Common myeloid progenitor, CD34-positive (primary cell): ENCODE measurements at regions not wholly inside any gene's neighbourhood (a gene's known extent, or its start where the extent isn't known, plus 50 kb on each side); places are given as distances from the start of the nearest gene placed in this dataset.

Experiments
- CTCF ChIA-PET: fragments of 350-600 bp; sonication (Branson Sonifier 250); formaldehyde crosslinking; loops from one replicate; lab custom pipeline; 2021; ENCODE audit warnings: antibody characterized with exemption; lab: Charles Lee
- POLR2A ChIA-PET: fragments of 350-600 bp; sonication (Branson Sonifier 250); formaldehyde crosslinking; loops from one replicate; lab custom pipeline; 2021; ENCODE audit warnings: antibody characterized with exemption; lab: Charles Lee
- DNase-seq, 3 donors: peaks; one replicate each; pipeline versions ENCODE4 v3.0.0 to v3.0.0-alpha.2; 2013
- H3K27ac ChIP-seq, 2 experiments: 1 replicate in 1 of 2; 2 replicates in 1 of 2; pipeline ENCODE4 v1.7.0; 2013; ENCODE audit warnings: inconsistent platforms in 2 of 2, low read length in 2 of 2, mild to moderate bottlenecking in 2 of 2, low read depth in 1 of 2, moderate library complexity in 1 of 2; ENCODE audit not compliant: severe bottlenecking in 2 of 2, insufficient read depth in 1 of 2, poor library complexity in 1 of 2
- H3K27me3 ChIP-seq, 5 experiments: replicated peaks in 2 of 5; 1 replicate in 3 of 5; 2 replicates in 2 of 5; pipeline versions ENCODE4 v1.6.1 to v1.7.0; 2013; ENCODE audit warnings: low read length in 4 of 5, mild to moderate bottlenecking in 2 of 5, moderate library complexity in 2 of 5, inconsistent platforms in 1 of 5; ENCODE audit not compliant: insufficient read depth in 5 of 5, control insufficient read depth in 4 of 5
- H3K36me3 ChIP-seq, 4 experiments: 1 replicate in 2 of 4; 2 replicates in 2 of 4; pipeline versions ENCODE4 v1.6.1 to v1.7.0; 2013; ENCODE audit warnings: low read length in 3 of 4, control low read depth in 1 of 4, mild to moderate bottlenecking in 1 of 4; ENCODE audit not compliant: control insufficient read depth in 4 of 4, insufficient read depth in 4 of 4
- H3K4me1 ChIP-seq, 4 experiments: 1 replicate in 3 of 4; 2 replicates in 1 of 4; pipeline versions ENCODE4 v1.6.1 to v1.7.1; 2013; ENCODE audit warnings: low read length in 3 of 4, mild to moderate bottlenecking in 3 of 4, control low read depth in 1 of 4, inconsistent platforms in 1 of 4, moderate library complexity in 1 of 4; ENCODE audit not compliant: control insufficient read depth in 4 of 4, insufficient read depth in 4 of 4; ENCODE audit errors: control extremely low read depth in 1 of 4
- H3K4me3 ChIP-seq, 7 experiments: 1 replicate in 4 of 7; 2 replicates in 3 of 7; pipeline versions ENCODE4 v1.5.1 to v1.7.0; 2013; ENCODE audit warnings: mild to moderate bottlenecking in 7 of 7, low read length in 6 of 7, moderate library complexity in 6 of 7, inconsistent platforms in 2 of 7, low read depth in 2 of 7, control low read depth in 1 of 7; ENCODE audit not compliant: insufficient read depth in 4 of 7, control insufficient read depth in 1 of 7; ENCODE audit errors: extremely low read depth in 1 of 7
- H3K9me3 ChIP-seq, 5 experiments: 1 replicate in 4 of 5; 2 replicates in 1 of 5; pipeline versions ENCODE4 v1.6.1 to v1.7.1; 2013; ENCODE audit warnings: low read length in 4 of 5, mild to moderate bottlenecking in 2 of 5, inconsistent platforms in 1 of 5, low read depth in 1 of 5, moderate library complexity in 1 of 5; ENCODE audit not compliant: control insufficient read depth in 4 of 5, insufficient read depth in 2 of 5; ENCODE audit errors: control extremely low read depth in 1 of 5
- WGBS: methylation state at CpG from one replicate; pipeline ENCODE4 v1.1.5; 2013; ENCODE audit not compliant: insufficient coverage; 5-methylcytosine and 5-hydroxymethylcytosine counted together

DNA sequence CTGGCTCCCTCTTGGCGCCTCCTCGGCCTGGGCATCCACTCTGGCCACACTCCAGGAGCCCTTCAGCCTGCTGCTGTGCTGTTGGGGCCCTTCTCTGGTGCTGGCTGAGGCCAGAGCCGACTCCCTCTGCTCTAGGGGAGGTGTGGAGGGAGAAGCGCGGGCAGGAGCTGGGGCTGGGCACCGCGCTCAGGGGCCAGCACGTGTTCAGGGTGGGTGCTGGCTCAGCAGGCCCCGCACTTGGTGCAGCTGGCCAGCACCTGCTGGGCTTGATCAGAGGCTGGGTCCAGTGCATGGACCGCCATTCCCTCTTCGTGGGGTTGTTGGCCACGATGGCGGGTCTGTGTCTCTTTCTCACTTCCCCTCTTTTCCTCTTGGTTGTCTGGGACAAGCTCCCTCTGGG is 2381.0 kb downstream of the LRRC4C start:
- Histone ChIP-seq H3K27ac (no peak overlapping the region), H3K36me3 (no peaks in the 10 kb centered on the region), H3K27me3 (no peaks in the 10 kb centered on the region), H3K9me3 (peaks cover 0 to 3% (median 0%) of the 10 kb centered on the region in 5 experiments), H3K4me1 (no peaks in the 10 kb centered on the region), H3K4me3 (no peak overlapping the region)
- CTCF ChIA-PET: no interaction called here
- WGBS: 97% methylated on average over 10 of the region's 13 CpGs
- POLR2A ChIA-PET: no interaction called here
- no peak for DNase-seq

DNA sequence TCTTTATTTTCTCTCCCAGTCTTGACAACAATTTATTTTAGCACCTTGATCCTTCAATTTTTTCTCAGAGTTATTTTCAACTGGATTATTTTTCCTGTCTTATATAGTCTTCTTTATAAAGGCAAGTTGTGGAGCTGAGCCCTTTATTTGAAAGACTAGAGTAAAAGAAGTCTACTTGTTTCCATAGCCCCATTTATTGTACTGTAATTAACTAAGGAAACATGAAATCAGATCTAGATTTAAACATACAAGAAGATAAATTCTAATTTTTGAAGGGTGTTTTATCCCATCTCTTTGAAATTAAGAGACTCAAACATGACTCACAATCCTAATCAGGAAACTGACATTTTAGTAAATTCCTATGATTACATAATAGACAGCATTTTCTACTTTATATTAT is 2421.8 kb downstream of the LRRC4C start:
- CTCF ChIA-PET: no interaction called here
- POLR2A ChIA-PET: no interaction called here
- H3K27me3 ChIP-seq: no peaks in the 10 kb centered on the region
- H3K4me3 ChIP-seq: no peak overlapping the region
- no peaks in the 10 kb centered on the region for H3K36me3 ChIP-seq
- DNase-seq: no peak
- no peak overlapping the region for H3K27ac ChIP-seq
- no peaks in the 10 kb centered on the region for H3K9me3 ChIP-seq
- H3K4me1 ChIP-seq: no peaks in the 10 kb centered on the region

DNA sequence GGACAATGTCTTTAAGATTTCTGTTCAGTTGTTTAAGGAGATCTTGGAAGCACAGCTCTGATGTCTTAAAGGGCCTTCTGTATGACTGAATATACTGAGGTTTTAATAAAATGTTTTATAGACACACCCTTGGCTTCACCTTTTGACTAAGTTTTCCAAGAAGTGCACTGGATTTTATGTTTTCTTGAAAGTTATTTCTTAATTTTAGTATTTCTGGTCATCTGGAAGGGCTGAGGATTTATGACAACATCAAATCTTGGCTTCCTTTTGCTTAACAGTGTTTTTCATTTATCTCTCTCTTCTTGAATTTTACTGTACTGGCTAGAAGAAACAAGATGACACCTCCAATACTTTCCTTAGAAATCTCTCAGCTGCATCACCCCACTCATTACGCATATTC is 2423.4 kb downstream of the LRRC4C start:
- ChIA-PET CTCF (interaction anchor here (1.7 kb wide), 1 partner anchor 11 kb away, joined by 4 read pairs; no protein-coding TSS in a partner anchor), POLR2A (interaction anchor here (0.5 kb wide), 1 partner anchor 1536 kb away, joined by 3 read pairs; no protein-coding TSS in a partner anchor)
- Histone ChIP-seq H3K4me3 (no peak overlapping the region), H3K9me3 (no peaks in the 10 kb centered on the region), H3K27me3 (no peaks in the 10 kb centered on the region), H3K27ac (no peak overlapping the region), H3K4me1 (no peaks in the 10 kb centered on the region), H3K36me3 (no peaks in the 10 kb centered on the region)
- no CpG with 5 or more reads among the region's 1 CpG for WGBS
- no peak for DNase-seq

DNA sequence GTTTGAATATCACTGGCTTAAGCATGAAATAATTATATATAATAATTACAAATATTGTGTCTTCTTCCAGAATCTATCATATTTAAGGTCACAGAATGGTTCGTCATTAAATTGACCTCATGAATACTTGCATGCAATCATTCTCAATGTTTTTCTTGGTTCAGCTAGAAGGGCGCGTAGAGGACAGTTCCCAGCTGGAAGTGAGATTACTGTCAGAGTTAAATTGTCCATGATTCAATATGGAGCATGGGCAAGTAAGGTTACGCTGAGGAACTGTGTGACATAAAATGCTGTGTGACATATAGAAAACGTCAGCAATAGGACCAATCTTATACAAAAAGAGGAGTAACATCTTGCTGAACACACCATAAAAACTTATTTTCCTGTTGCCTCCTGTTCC is 2423.5 kb upstream of the RAG2 start:
- no peak overlapping the region for H3K4me3 ChIP-seq
- no peaks in the 10 kb centered on the region for H3K36me3 ChIP-seq
- H3K4me1 ChIP-seq: no peaks in the 10 kb centered on the region
- no peak for DNase-seq
- no peaks in the 10 kb centered on the region for H3K27me3 ChIP-seq
- no peaks in the 10 kb centered on the region for H3K9me3 ChIP-seq
- POLR2A ChIA-PET: no interaction called here
- WGBS: 100% methylated on average over 3 of the region's 5 CpGs
- CTCF ChIA-PET: interaction anchor here (1.0 kb wide), 1 partner anchor 12 kb away, joined by 3 read pairs; no protein-coding TSS in a partner anchor
- H3K27ac ChIP-seq: no peak overlapping the region

DNA sequence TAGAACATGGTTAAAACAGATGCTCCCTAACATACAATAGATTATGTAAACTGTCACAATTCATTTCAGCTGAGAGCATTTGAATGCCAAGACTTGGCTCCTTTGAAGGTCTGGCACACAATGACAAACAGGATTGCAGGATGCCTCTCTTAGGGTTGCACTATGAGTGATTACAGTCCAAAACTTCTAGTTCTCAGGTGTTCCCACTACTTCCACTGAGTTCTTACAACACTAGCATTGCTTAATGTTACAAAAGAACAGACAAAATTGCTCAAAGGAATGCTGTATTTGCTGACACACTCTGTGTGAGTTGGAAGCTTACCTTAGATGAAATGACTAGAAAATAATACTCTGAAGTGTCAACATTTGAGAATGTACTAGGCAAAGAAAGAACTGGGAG is 2413.8 kb upstream of the RAG2 start:
- no peak overlapping the region for H3K4me3 ChIP-seq
- H3K27me3 ChIP-seq: no peaks in the 10 kb centered on the region
- POLR2A ChIA-PET: no interaction called here
- no peak overlapping the region for H3K27ac ChIP-seq
- no peak for DNase-seq
- no peaks in the 10 kb centered on the region for H3K9me3 ChIP-seq
- no peaks in the 10 kb centered on the region for H3K36me3 ChIP-seq
- H3K4me1 ChIP-seq: no peaks in the 10 kb centered on the region
- CTCF ChIA-PET: no interaction called here

DNA sequence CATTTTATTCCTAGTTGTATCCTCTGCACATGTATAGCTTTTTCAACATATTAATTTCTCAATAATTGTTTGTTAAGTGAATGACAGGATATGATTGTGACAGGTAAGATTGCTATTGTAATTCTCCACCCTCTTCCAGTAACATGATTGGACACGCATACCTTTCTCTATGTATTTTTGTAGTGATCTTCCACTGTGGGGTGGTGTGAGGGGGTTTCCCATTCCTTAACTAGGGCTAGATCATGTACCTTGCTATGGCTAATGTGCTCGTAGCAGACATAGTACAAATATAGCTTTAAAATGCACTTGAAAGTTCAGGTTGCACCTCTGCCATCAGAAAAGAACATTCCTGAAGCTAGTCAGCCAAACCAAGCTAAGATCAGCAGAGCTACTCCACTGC is 2392.8 kb upstream of the RAG2 start:
- POLR2A ChIA-PET: no interaction called here
- Histone ChIP-seq H3K9me3 (no peaks in the 10 kb centered on the region), H3K36me3 (no peaks in the 10 kb centered on the region), H3K27ac (no peak overlapping the region), H3K4me1 (no peaks in the 10 kb centered on the region), H3K4me3 (no peak overlapping the region), H3K27me3 (no peaks in the 10 kb centered on the region)
- no peak for DNase-seq
- CTCF ChIA-PET: interaction anchor here (0.6 kb wide), 1 partner anchor 63 kb away, joined by 6 read pairs; no protein-coding TSS in a partner anchor
- no CpG with 5 or more reads among the region's 2 CpGs for WGBS

DNA sequence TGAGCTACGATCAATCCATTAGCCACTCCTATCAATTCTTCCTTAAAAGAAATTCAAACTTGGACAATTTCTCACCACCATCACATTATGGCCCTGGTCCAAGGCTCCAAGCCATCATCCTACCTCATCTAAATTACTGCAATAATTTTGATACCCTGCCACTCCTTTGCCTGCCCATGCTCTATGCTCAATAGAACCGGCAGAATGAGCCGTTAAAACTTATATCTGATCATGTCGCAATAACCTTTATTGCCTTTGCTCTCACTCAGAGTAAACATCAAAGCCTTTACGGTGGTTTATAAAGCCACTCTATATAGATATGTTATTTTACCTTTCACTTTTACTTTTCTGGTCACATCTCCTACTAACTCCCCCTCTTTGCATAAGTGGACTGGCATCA is 2392.1 kb upstream of the RAG2 start:
- no peak overlapping the region for H3K27ac ChIP-seq
- no peak for DNase-seq

More for the DNA sequence above, 2392.1 kb upstream of the RAG2 start:
- Histone ChIP-seq H3K36me3 (no peaks in the 10 kb centered on the region), H3K9me3 (no peaks in the 10 kb centered on the region), H3K27me3 (no peaks in the 10 kb centered on the region), H3K4me3 (no peak overlapping the region), H3K4me1 (no peaks in the 10 kb centered on the region)
- ChIA-PET POLR2A (no interaction called here), CTCF (interaction anchor here (0.6 kb wide), 1 partner anchor 62 kb away, joined by 6 read pairs; no protein-coding TSS in a partner anchor)
- 100% methylated on average over 1 of the region's 5 CpGs for WGBS
